IMR-90 (cell line): ENCODE measurements at regions not wholly inside any gene's neighbourhood (a gene's known extent, or its start where the extent isn't known, plus 50 kb on each side); places are given as distances from the start of the nearest gene placed in this dataset.

Experiments used
- CEBPB ChIP-seq: IDR thresholded peaks from 2 replicates; pipeline ENCODE4 v1.6.1; 2012; ENCODE audit warnings: low read depth, low read length, improper control_type of control experiment
- CHD1 ChIP-seq: IDR thresholded peaks from 2 replicates; pipeline ENCODE4 v1.6.1; 2012; ENCODE audit warnings: low read depth, low read length, improper control_type of control experiment
- ELK1 ChIP-seq: fragments of 150-350 bp; IDR thresholded peaks from 2 replicates; pipeline ENCODE4 v1.6.1; 2016; ENCODE audit warnings: low read depth, mild to moderate bottlenecking, low read length, moderate library complexity, borderline replicate concordance
- FOS ChIP-seq: fragments of 150-350 bp; IDR thresholded peaks from 2 replicates; pipeline ENCODE4 v1.6.1; 2016; ENCODE audit warnings: low read depth, low read length
- POLR2A ChIP-seq: IDR thresholded peaks from 2 replicates; pipeline ENCODE4 v1.6.1; 2012; ENCODE audit warnings: mild to moderate bottlenecking, low read depth, low read length
- RAD21 ChIP-seq: IDR thresholded peaks from 2 replicates; pipeline ENCODE4 v1.6.1; 2012; ENCODE audit warnings: low read length, improper control_type of control experiment
- RCOR1 ChIP-seq: IDR thresholded peaks from 2 replicates; pipeline ENCODE4 v1.6.1; 2012; ENCODE audit warnings: mild to moderate bottlenecking, low read length, improper control_type of control experiment; ENCODE audit not compliant: insufficient replicate concordance
- RFX5 ChIP-seq: IDR thresholded peaks from 2 replicates; pipeline ENCODE4 v1.8.0; 2012; ENCODE audit warnings: low read depth, mild to moderate bottlenecking, low read length, moderate library complexity
- SMC3 ChIP-seq: fragments of 150-350 bp; IDR thresholded peaks from 2 replicates; pipeline ENCODE4 v1.6.1; 2016; ENCODE audit warnings: low read depth, mild to moderate bottlenecking, antibody characterized with exemption, low read length, moderate library complexity
- USF2 ChIP-seq: fragments of 150-350 bp; IDR thresholded peaks from 2 replicates; pipeline ENCODE4 v1.6.1; 2017; ENCODE audit warnings: mild to moderate bottlenecking, antibody characterized with exemption, low read length, low read depth
- TF ChIP-seq, protein P1 (sequence below): conservative IDR thresholded peaks from 2 replicates; pipeline ENCODE4 v1.5.1; 2012; ENCODE audit warnings: mild to moderate bottlenecking, low read depth, low read length, improper control_type of control experiment

GRCh38 chr4:151830168-151830567, 69.4 kb upstream of the GATB start:
- TF ChIP-seq, protein P1, sequence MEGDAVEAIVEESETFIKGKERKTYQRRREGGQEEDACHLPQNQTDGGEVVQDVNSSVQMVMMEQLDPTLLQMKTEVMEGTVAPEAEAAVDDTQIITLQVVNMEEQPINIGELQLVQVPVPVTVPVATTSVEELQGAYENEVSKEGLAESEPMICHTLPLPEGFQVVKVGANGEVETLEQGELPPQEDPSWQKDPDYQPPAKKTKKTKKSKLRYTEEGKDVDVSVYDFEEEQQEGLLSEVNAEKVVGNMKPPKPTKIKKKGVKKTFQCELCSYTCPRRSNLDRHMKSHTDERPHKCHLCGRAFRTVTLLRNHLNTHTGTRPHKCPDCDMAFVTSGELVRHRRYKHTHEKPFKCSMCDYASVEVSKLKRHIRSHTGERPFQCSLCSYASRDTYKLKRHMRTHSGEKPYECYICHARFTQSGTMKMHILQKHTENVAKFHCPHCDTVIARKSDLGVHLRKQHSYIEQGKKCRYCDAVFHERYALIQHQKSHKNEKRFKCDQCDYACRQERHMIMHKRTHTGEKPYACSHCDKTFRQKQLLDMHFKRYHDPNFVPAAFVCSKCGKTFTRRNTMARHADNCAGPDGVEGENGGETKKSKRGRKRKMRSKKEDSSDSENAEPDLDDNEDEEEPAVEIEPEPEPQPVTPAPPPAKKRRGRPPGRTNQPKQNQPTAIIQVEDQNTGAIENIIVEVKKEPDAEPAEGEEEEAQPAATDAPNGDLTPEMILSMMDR: no peak
- no peak for TF ChIP-seq SMC3
- TF ChIP-seq RCOR1: no peak
- no peak for TF ChIP-seq USF2
- TF ChIP-seq ELK1: no peak
- no peak for TF ChIP-seq RFX5
- TF ChIP-seq POLR2A: no peak
- no peak for TF ChIP-seq CEBPB
- no peak for TF ChIP-seq CHD1
- no peak for TF ChIP-seq FOS
- no peak for TF ChIP-seq RAD21
